Fibroblast of pulmonary artery (primary cell): ENCODE measurements at regions not wholly inside any gene's neighbourhood (a gene's known extent, or its start where the extent isn't known, plus 50 kb on each side); places are given as distances from the start of the nearest gene placed in this dataset.

Experiments
- DNase-seq: peaks from one replicate; pipeline ENCODE4 v3.0.0-alpha.2; 2010; ENCODE audit warnings: low read depth
- H3K4me3 ChIP-seq: replicated peaks from 2 replicates; pipeline ENCODE4 v1.5.1; 2011; ENCODE audit warnings: low read depth, mild to moderate bottlenecking, control low read depth, low read length, moderate library complexity
- TF ChIP-seq, protein P1 (sequence below): IDR thresholded peaks from 2 replicates; pipeline ENCODE4 v1.5.1; 2011; ENCODE audit warnings: mild to moderate bottlenecking, control low read depth, low read length, inconsistent platforms; ENCODE audit errors: missing control alignments

DNA sequence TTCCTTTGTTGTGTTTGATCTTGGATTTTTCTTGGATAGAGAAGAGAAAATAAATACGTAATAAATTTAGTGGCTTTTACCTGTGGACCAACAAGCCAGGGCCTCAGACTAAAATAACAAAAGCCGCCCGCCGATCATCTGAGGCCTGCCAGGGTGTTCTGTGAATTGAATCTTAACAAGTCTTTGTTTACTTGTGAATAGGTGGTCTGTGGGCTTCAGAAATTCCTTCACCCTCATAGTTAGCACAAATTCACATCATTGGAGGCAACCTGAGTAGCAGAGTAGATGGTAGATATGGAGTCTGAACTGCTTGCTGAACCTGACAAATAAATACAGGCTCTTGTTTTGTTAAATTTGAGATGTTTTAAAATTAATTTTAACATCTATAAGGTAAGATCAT lies 176.3 kb upstream of the MTNR1B start:
- H3K4me3 ChIP-seq = no peak overlapping the region
- TF ChIP-seq, protein P1, sequence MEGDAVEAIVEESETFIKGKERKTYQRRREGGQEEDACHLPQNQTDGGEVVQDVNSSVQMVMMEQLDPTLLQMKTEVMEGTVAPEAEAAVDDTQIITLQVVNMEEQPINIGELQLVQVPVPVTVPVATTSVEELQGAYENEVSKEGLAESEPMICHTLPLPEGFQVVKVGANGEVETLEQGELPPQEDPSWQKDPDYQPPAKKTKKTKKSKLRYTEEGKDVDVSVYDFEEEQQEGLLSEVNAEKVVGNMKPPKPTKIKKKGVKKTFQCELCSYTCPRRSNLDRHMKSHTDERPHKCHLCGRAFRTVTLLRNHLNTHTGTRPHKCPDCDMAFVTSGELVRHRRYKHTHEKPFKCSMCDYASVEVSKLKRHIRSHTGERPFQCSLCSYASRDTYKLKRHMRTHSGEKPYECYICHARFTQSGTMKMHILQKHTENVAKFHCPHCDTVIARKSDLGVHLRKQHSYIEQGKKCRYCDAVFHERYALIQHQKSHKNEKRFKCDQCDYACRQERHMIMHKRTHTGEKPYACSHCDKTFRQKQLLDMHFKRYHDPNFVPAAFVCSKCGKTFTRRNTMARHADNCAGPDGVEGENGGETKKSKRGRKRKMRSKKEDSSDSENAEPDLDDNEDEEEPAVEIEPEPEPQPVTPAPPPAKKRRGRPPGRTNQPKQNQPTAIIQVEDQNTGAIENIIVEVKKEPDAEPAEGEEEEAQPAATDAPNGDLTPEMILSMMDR = no peak
- DNase-seq = no peak

- H3K4me3 ChIP-seq = no peak overlapping the region
These were observed 174.7 kb upstream of the MTNR1B start for GRCh38 chr11:92794783-92795182.

GRCh38 chr11:92796744-92797143 lies 172.7 kb upstream of the MTNR1B start:
- TF ChIP-seq, protein P1 = no peak
- DNase-seq = no peak
- no peak overlapping the region for H3K4me3 ChIP-seq

More at GRCh38 chr11:92794783-92795182, 174.7 kb upstream of the MTNR1B start:
- no peak for DNase-seq
- TF ChIP-seq, protein P1 = no peak

- no peak overlapping the region for H3K4me3 ChIP-seq
- TF ChIP-seq, protein P1 = no peak
These were observed 171.6 kb upstream of the MTNR1B start for GRCh38 chr11:92797874-92798273.

DNA sequence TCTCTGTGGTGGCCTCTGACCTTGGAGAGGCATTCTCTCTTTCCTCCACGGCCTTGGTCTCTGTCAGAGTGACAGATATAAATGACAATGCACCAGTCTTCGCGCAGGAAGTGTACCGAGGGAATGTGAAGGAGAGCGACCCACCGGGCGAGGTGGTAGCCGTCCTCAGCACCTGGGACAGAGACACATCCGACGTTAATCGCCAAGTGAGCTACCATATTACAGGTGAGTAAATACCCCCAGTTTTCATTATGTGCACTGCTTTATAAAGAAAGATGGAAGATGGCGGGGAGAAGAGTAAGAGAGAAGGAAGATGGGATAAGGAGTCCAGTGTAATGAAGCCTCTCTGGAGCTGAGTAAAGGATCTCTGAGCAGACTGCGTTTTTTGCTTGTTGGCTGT lies 167.8 kb upstream of the MTNR1B start:
- TF ChIP-seq, protein P1 = no peak
- DNase-seq = no peak

More at GRCh38 chr11:92797874-92798273, 171.6 kb upstream of the MTNR1B start:
- no peak for DNase-seq

DNA sequence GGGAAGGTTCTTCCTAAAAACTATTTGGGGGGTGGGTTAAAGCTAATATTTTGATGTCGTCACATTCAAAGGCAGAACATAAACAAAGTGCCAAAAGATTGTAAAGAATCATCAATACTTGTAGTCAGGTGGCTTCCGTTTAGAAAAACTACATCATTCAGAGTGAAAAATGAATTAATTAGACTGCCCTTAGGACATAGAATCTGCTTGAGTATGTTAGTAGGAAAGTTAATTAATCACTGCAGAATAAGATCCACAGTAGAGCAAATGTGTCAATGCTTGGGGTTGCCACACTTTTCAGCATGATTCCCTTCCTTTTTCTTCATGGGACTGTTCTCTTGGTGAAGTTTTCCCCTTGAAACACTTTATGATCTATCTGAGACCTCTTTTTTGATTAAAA lies 166.8 kb upstream of the MTNR1B start:
- H3K4me3 ChIP-seq = no peak overlapping the region
- DNase-seq = no peak
- TF ChIP-seq, protein P1 = no peak

More for the DNA sequence above, 167.8 kb upstream of the MTNR1B start:
- no peak overlapping the region for H3K4me3 ChIP-seq

DNA sequence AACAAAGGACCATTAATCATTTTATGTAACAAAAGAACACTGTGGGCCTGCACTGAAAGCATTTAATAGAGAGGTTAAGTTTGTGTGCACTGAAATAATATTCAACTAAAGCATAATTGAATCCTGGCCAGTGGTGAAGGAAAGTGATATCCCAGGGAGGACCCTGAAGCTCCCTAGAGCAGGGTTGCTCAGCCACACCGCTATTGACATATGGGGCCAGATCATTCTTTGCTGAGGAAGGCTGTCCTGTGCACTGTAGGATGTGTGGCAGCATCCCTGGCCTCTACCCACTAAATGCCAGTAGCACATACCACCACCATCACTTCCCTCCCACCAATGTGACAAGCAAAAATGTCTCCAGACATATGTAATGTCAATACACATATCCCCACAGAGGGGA lies 166.1 kb upstream of the MTNR1B start:
- TF ChIP-seq, protein P1 = no peak
- DNase-seq = no peak
- H3K4me3 ChIP-seq = no peak overlapping the region
